NB4 (cell line): ENCODE measurements at regions not wholly inside any gene's neighbourhood (a gene's known extent, or its start where the extent isn't known, plus 50 kb on each side); places are given as distances from the start of the nearest gene placed in this dataset.

Source experiments
- CTCF ChIP-seq: IDR thresholded peaks from one replicate; pipeline ENCODE4 v1.5.1; 2012; ENCODE audit warnings: low read depth, low read length
- POLR2A ChIP-seq: IDR thresholded peaks from 2 replicates; pipeline ENCODE4 v1.6.1; 2011; ENCODE audit warnings: mild to moderate bottlenecking; ENCODE audit not compliant: insufficient read length; ENCODE audit errors: extremely low read depth

- no peak for TF ChIP-seq CTCF
- no peak for TF ChIP-seq POLR2A
Measured at GRCh38 chr1:195173753-195174152, 1434.5 kb downstream of the KCNT2 start.
